ENCODE measurements at regions not wholly inside any gene's neighbourhood (a gene's known extent, or its start where the extent isn't known, plus 50 kb on each side); places are given as distances from the start of the nearest gene placed in this dataset.

DNA sequence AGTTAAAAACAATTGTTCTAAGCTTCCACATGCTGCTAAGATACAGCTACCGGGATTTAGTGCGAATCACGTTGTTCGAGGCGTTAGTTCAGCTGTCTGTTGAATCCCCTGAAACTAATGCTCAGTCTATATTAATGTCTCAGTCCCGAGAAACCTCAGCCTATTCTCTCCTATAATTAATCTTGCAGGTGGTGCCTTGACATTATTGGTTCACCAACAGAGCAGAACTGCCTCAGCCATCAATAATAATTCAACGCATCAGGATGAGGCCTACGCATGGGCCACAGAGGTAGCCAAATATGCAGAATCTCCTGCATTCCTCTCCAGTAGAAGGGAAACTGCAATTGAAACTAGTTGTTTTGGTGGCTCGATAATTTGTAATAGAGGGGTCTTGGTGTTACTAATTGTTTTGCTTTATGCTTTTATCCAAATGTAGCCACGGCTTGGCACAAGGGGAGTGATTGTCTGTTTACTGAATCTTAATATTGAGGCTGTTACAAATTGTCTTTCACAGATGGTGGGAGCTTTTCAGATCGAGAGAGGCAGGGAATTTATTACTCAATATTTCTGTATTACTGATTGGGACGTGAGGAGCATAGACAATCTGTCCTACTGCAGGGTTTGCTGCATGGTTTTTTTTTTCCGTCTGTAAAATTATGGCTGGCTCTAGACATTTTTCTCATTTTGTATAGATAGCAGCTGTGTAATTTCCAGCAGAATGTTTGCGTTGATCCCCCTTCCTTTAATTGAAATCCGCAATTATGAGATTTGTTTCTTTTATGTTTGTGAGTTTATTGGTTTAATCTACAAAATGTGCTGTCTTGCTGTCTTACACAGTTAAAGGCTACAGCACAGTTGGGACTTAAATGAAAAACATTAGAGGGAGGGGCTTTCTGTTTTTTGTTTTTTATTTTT lies 1036.5 kb upstream of the NOVA1 start:
- no peak for TF ChIP-seq CTCF (IDR thresholded peaks at IDR 0.05; ENCODE audit: borderline replicate concordance, extremely low read depth, low read length, poor library complexity, severe bottlenecking)
- no peak for TF ChIP-seq EZH2 (IDR thresholded peaks at IDR 0.05; ENCODE audit: borderline replicate concordance, low read depth, low read length, severe bottlenecking)
